IMR-90 (cell line): ENCODE measurements at regions not wholly inside any gene's neighbourhood (a gene's known extent, or its start where the extent isn't known, plus 50 kb on each side); places are given as distances from the start of the nearest gene placed in this dataset.

Experiments used
- ATAC-seq: fragments of 200-7000 bp; cut with Tn5 transposase; 2 replicates; pipeline ENCODE4 v1.9.1; 2020; ENCODE audit warnings: low read depth, mild to moderate bottlenecking, moderate library complexity
- BruUV-seq: library from RNA; stranded (reverse); fragments of 400-500 nt; replicated peaks from 2 replicates; lab custom pipeline; 2021; lab: Mats Ljungman, UMichigan
- CTCF ChIA-PET: fragments of 300-600 bp; formaldehyde crosslinking; extraction: SDS; loops from one replicate; lab custom pipeline; 2021; ENCODE audit warnings: antibody characterized with exemption; lab: Yijun Ruan, JAX
- POLR2A ChIA-PET: fragments of 300-600 bp; sonication (Branson Sonifier 250); formaldehyde crosslinking; loops from one replicate; lab custom pipeline; 2022; ENCODE audit warnings: antibody characterized with exemption; ENCODE audit not compliant: unreplicated experiment; lab: Charles Lee
- DNase-seq: peaks from one replicate; pipeline ENCODE4 v3.0.0; 2013
- H2AFZ ChIP-seq: replicated peaks from 2 replicates; pipeline ENCODE3; 2013; ENCODE audit warnings: low read length, mild to moderate bottlenecking; ENCODE audit not compliant: poor library complexity
- H2AK5ac ChIP-seq: 2 replicates; pipeline ENCODE4 v1.6.1; 2013; ENCODE audit warnings: low read depth, low read length, inconsistent platforms
- H2AK9ac ChIP-seq: replicated peaks from 2 replicates; pipeline ENCODE3; 2013; ENCODE audit warnings: mild to moderate bottlenecking, low read depth, low read length, moderate library complexity; ENCODE audit not compliant: poor library complexity
- H2BK120ac ChIP-seq: 2 replicates; pipeline ENCODE4 v1.6.1; 2013; ENCODE audit warnings: low read depth, low read length, inconsistent platforms
- H2BK15ac ChIP-seq: 3 replicates; pipeline ENCODE4 v1.6.1; 2013; ENCODE audit warnings: low read depth, low read length, inconsistent platforms
- H2BK20ac ChIP-seq: 2 replicates; pipeline ENCODE4 v1.6.1; 2013; ENCODE audit warnings: low read depth, mild to moderate bottlenecking, inconsistent platforms, low read length, moderate library complexity
- H2BK5ac ChIP-seq: 2 replicates; pipeline ENCODE4 v1.6.1; 2013; ENCODE audit warnings: mild to moderate bottlenecking, low read depth, low read length, inconsistent platforms; ENCODE audit not compliant: poor library complexity, severe bottlenecking
- H3K14ac ChIP-seq: replicated peaks from 2 replicates; pipeline ENCODE4 v1.6.1; 2013; ENCODE audit warnings: low read depth, low read length, inconsistent platforms
- H3K18ac ChIP-seq: 2 replicates; pipeline ENCODE4 v1.6.1; 2013; ENCODE audit warnings: low read depth, low read length, control low read depth
- H3K23ac ChIP-seq: 2 replicates; pipeline ENCODE4 v1.6.1; 2013; ENCODE audit warnings: low read depth, low read length, inconsistent platforms
- H3K27ac ChIP-seq: 2 replicates; pipeline ENCODE4 v1.5.1; 2013; ENCODE audit warnings: mild to moderate bottlenecking, control low read depth, low read length; ENCODE audit not compliant: insufficient read depth
- H3K27me3 ChIP-seq: 2 replicates; pipeline ENCODE4 v1.6.1; 2013; ENCODE audit warnings: low read length; ENCODE audit not compliant: control insufficient read depth, insufficient read depth
- H3K36me3 ChIP-seq: 2 replicates; pipeline ENCODE4 v1.6.1; 2013; ENCODE audit warnings: low read length, mixed read lengths; ENCODE audit not compliant: control insufficient read depth, insufficient read depth
- H3K4ac ChIP-seq: 2 replicates; pipeline ENCODE4 v1.6.1; 2013; ENCODE audit warnings: low read depth, low read length, inconsistent platforms
- H3K4me1 ChIP-seq: 2 replicates; pipeline ENCODE4 v1.6.1; 2013; ENCODE audit warnings: low read length, mixed read lengths; ENCODE audit not compliant: control insufficient read depth, insufficient read depth
- H3K4me2 ChIP-seq: 2 replicates; pipeline ENCODE4 v1.6.1; 2013; ENCODE audit warnings: low read depth, mild to moderate bottlenecking, control low read depth, low read length, moderate library complexity
- H3K4me3 ChIP-seq: 2 replicates; pipeline ENCODE4 v1.5.1; 2013; ENCODE audit warnings: low read depth, mild to moderate bottlenecking, control low read depth, low read length, moderate library complexity; ENCODE audit not compliant: insufficient read depth
- H3K56ac ChIP-seq: 2 replicates; pipeline ENCODE4 v1.6.1; 2013; ENCODE audit warnings: low read length, inconsistent platforms; ENCODE audit not compliant: insufficient read depth; ENCODE audit errors: extremely low read depth
- H3K79me1 ChIP-seq, 2 experiments: 2 replicates each; pipeline ENCODE4 v1.6.1; 2013; ENCODE audit warnings: low read length in 2 of 2, inconsistent platforms in 1 of 2, low read depth in 1 of 2
- H3K9ac ChIP-seq: 2 replicates; pipeline ENCODE4 v1.6.1; 2013; ENCODE audit warnings: low read depth, low read length, control low read depth
- H3K9me1 ChIP-seq: 2 replicates; pipeline ENCODE4 v1.6.1; 2013; ENCODE audit warnings: low read length, inconsistent platforms; ENCODE audit not compliant: insufficient read depth
- H3K9me3 ChIP-seq: 2 replicates; pipeline ENCODE4 v1.6.1; 2013; ENCODE audit warnings: low read length; ENCODE audit not compliant: control insufficient read depth, insufficient read depth
- H4K20me1 ChIP-seq: 2 replicates; pipeline ENCODE4 v1.6.1; 2013; ENCODE audit warnings: low read length, inconsistent platforms; ENCODE audit not compliant: insufficient read depth
- H4K5ac ChIP-seq: 2 replicates; pipeline ENCODE4 v1.6.1; 2013; ENCODE audit warnings: mild to moderate bottlenecking, low read depth, low read length, control low read depth
- H4K8ac ChIP-seq, 2 experiments: 2 replicates each; pipeline ENCODE4 v1.6.1; 2013; ENCODE audit warnings: low read depth in 2 of 2, low read length in 2 of 2, control low read depth in 1 of 2, inconsistent platforms in 1 of 2
- H4K91ac ChIP-seq: 2 replicates; pipeline ENCODE4 v1.6.1; 2013; ENCODE audit warnings: low read depth, low read length, inconsistent platforms; ENCODE audit not compliant: insufficient read depth
- BHLHE40 ChIP-seq: fragments of 150-350 bp; IDR thresholded peaks from 2 replicates; pipeline ENCODE4 v1.6.1; 2016; ENCODE audit warnings: mild to moderate bottlenecking, low read depth, low read length
- CEBPB ChIP-seq: IDR thresholded peaks from 2 replicates; pipeline ENCODE4 v1.6.1; 2012; ENCODE audit warnings: low read depth, low read length, improper control_type of control experiment
- CHD1 ChIP-seq: IDR thresholded peaks from 2 replicates; pipeline ENCODE4 v1.6.1; 2012; ENCODE audit warnings: low read depth, low read length, improper control_type of control experiment
- MAZ ChIP-seq: IDR thresholded peaks from 2 replicates; pipeline ENCODE4 v1.6.1; 2012; ENCODE audit warnings: low read depth, mild to moderate bottlenecking, low read length, improper control_type of control experiment, moderate library complexity, borderline replicate concordance
- NFE2L2 ChIP-seq: fragments of 150-350 bp; IDR thresholded peaks from 2 replicates; pipeline ENCODE4 v1.6.1; 2016; ENCODE audit warnings: low read depth, mild to moderate bottlenecking, low read length
- POLR2A ChIP-seq: IDR thresholded peaks from 2 replicates; pipeline ENCODE4 v1.6.1; 2012; ENCODE audit warnings: mild to moderate bottlenecking, low read depth, low read length
- RCOR1 ChIP-seq: IDR thresholded peaks from 2 replicates; pipeline ENCODE4 v1.6.1; 2012; ENCODE audit warnings: mild to moderate bottlenecking, low read length, improper control_type of control experiment; ENCODE audit not compliant: insufficient replicate concordance
- RFX5 ChIP-seq: IDR thresholded peaks from 2 replicates; pipeline ENCODE4 v1.8.0; 2012; ENCODE audit warnings: low read depth, mild to moderate bottlenecking, low read length, moderate library complexity
- SMC3 ChIP-seq: fragments of 150-350 bp; IDR thresholded peaks from 2 replicates; pipeline ENCODE4 v1.6.1; 2016; ENCODE audit warnings: low read depth, mild to moderate bottlenecking, antibody characterized with exemption, low read length, moderate library complexity
- WGBS, 2 experiments: methylation state at CpG; one replicate each; pipeline versions ENCODE4 v1.1.5 to v1.1.7; 2013; ENCODE audit warnings: missing lambda C conversion rate in 2 of 2; ENCODE audit not compliant: insufficient read length in 1 of 2; ENCODE audit errors: extremely low coverage in 2 of 2; 5-methylcytosine and 5-hydroxymethylcytosine counted together
- dilution Hi-C: fragments of 300-500 bp; cut with HindIII; formaldehyde crosslinking; loops from one replicate; pipeline ENCODE4 v1.14.3; 2018; ENCODE audit warnings: low sequenced_read_pairs; ENCODE audit not compliant: unreplicated experiment
- in situ Hi-C: fragments of 300-500 bp; cut with MboI; formaldehyde crosslinking; loops from 3 replicates; pipeline ENCODE4 v1.14.3; 2019; ENCODE audit warnings: low sequenced_read_pairs, inconsistent platforms, mixed read lengths
- intact Hi-C: fragments of 100-400 bp; cut with micrococcal nuclease; formaldehyde crosslinking; loops from 2 replicates; pipeline ENCODE4 v1.10.0; 2022
- TF ChIP-seq, protein P1 (sequence below): fragments of 150-350 bp; IDR thresholded peaks from 2 replicates; pipeline ENCODE4 v1.6.1; 2016; ENCODE audit warnings: low read depth, mild to moderate bottlenecking, low read length, moderate library complexity, borderline replicate concordance

- H3K14ac ChIP-seq: no peak overlapping the region
- no peaks in the 10 kb centered on the region for H4K20me1 ChIP-seq
- no peak overlapping the region for H2BK120ac ChIP-seq
- H2BK15ac ChIP-seq: no peak overlapping the region
- no peak overlapping the region for H2AK9ac ChIP-seq
- H3K4ac ChIP-seq: no peak overlapping the region
- no peak overlapping the region for H4K91ac ChIP-seq
- intact Hi-C loops: no loop called here
- H3K23ac ChIP-seq: no peak overlapping the region
- H3K27ac ChIP-seq: no peak overlapping the region
- TF ChIP-seq SMC3: no peak
- TF ChIP-seq NFE2L2: no peak
- no peak for TF ChIP-seq POLR2A
- TF ChIP-seq MAZ: no peak
- no peak for TF ChIP-seq BHLHE40
- TF ChIP-seq, protein P1, sequence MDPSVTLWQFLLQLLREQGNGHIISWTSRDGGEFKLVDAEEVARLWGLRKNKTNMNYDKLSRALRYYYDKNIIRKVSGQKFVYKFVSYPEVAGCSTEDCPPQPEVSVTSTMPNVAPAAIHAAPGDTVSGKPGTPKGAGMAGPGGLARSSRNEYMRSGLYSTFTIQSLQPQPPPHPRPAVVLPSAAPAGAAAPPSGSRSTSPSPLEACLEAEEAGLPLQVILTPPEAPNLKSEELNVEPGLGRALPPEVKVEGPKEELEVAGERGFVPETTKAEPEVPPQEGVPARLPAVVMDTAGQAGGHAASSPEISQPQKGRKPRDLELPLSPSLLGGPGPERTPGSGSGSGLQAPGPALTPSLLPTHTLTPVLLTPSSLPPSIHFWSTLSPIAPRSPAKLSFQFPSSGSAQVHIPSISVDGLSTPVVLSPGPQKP: no peak
- no peak for TF ChIP-seq RCOR1
- no peak for TF ChIP-seq RFX5
- TF ChIP-seq CHD1: no peak
- no peak for TF ChIP-seq CEBPB
- no peak overlapping the region for H2AFZ ChIP-seq
- no peak overlapping the region for H2BK20ac ChIP-seq
- H3K4me3 ChIP-seq: no peak overlapping the region
- DNase-seq: no peak
- CTCF ChIA-PET: no interaction called here
- no peak overlapping the region for H4K8ac ChIP-seq
- H3K9me1 ChIP-seq: no peaks in the 10 kb centered on the region
- ATAC-seq: no peak
- H3K79me1 ChIP-seq: no peaks in the 10 kb centered on the region
- no peaks in the 10 kb centered on the region for H3K9me3 ChIP-seq
- H3K4me1 ChIP-seq: no peaks in the 10 kb centered on the region
- no peaks in the 10 kb centered on the region for H3K36me3 ChIP-seq
- H2AK5ac ChIP-seq: no peak overlapping the region
- H3K4me2 ChIP-seq: no peak overlapping the region
- no peaks in the 10 kb centered on the region for H3K27me3 ChIP-seq
- H3K56ac ChIP-seq: no peak overlapping the region
- POLR2A ChIA-PET: no interaction called here
- in situ Hi-C loops: no loop called here
- H3K9ac ChIP-seq: no peak overlapping the region
- no peak overlapping the region for H3K18ac ChIP-seq
- dilution Hi-C loops: no loop called here
- no peak overlapping the region for H2BK5ac ChIP-seq
- no peak overlapping the region for H4K5ac ChIP-seq
- no TSS peak for BruUV-seq
- no CpG with 5 or more reads among the region's 3 CpGs for WGBS, 2 experiments
These were observed 199.7 kb upstream of the GPR101 start for GRCh38 chrX:137233478-137233877.
